WTC11 (cell line): ENCODE measurements at regions not wholly inside any gene's neighbourhood (a gene's known extent, or its start where the extent isn't known, plus 50 kb on each side); places are given as distances from the start of the nearest gene placed in this dataset.

Experiments
- ATAC-seq: fragments of 200-7000 bp; cut with Tn5 transposase; 2 replicates; pipeline ENCODE4 v1.10.0; 2021; ENCODE audit warnings: mild to moderate bottlenecking, moderate library complexity
- CTCF ChIA-PET: fragments of 300-600 bp; sonication (Branson Sonifier 250); formaldehyde crosslinking; loops from one replicate; lab custom pipeline; 2021; ENCODE audit warnings: antibody characterized with exemption; lab: Charles Lee
- POLR2A ChIA-PET: fragments of 350-600 bp; sonication (Branson Sonifier 250); formaldehyde crosslinking; loops from one replicate; lab custom pipeline; 2021; ENCODE audit warnings: antibody characterized with exemption; lab: Charles Lee
- DNase-seq: peaks from one replicate; pipeline ENCODE4 v3.0.0; 2021; ENCODE audit warnings: low spot score
- H3K27ac Mint-ChIP-seq: 2 replicates; pipeline ENCODE4 v1.8.0; 2021; ENCODE audit warnings: mixed read lengths
- H3K27me3 Mint-ChIP-seq: 2 replicates; pipeline ENCODE4 v1.8.0; 2021; ENCODE audit warnings: low read depth, mild to moderate bottlenecking, moderate library complexity, mixed read lengths
- H3K36me3 Mint-ChIP-seq: 2 replicates; pipeline ENCODE4 v1.8.0; 2021; ENCODE audit warnings: mixed read lengths
- H3K4me1 Mint-ChIP-seq: 2 replicates; pipeline ENCODE4 v1.8.0; 2022; ENCODE audit warnings: mixed read lengths
- H3K4me3 Mint-ChIP-seq: 2 replicates; pipeline ENCODE4 v1.8.0; 2021; ENCODE audit warnings: mild to moderate bottlenecking, moderate library complexity, mixed read lengths
- H3K9me3 Mint-ChIP-seq: 2 replicates; pipeline ENCODE4 v1.8.0; 2021; ENCODE audit warnings: mixed read lengths
- CBFB ChIP-seq: sonication (generic); formaldehyde crosslinking; IDR thresholded peaks from 2 replicates; pipeline ENCODE4 v1.8.1; 2022; ENCODE audit warnings: mild to moderate bottlenecking, low read depth, missing genetic modification reagents
- CREM ChIP-seq: sonication (generic); formaldehyde crosslinking; IDR thresholded peaks from 2 replicates; pipeline ENCODE4 v1.8.1; 2022; ENCODE audit warnings: mild to moderate bottlenecking, missing genetic modification reagents, moderate library complexity
- FOXJ3 ChIP-seq: sonication (generic); formaldehyde crosslinking; IDR thresholded peaks from 2 replicates; pipeline ENCODE4 v1.9.0; 2021; ENCODE audit warnings: missing genetic modification reagents, mild to moderate bottlenecking, borderline replicate concordance
- GTF2I ChIP-seq: fragments of 250-450 bp; sonication (Bioruptor Pico); conservative IDR thresholded peaks from 2 replicates; pipeline ENCODE4 v1.4.0; 2021; ENCODE audit warnings: mild to moderate bottlenecking
- HMGA2 ChIP-seq: fragments of 250-450 bp; sonication (Bioruptor Pico); IDR thresholded peaks from 2 replicates; pipeline ENCODE4 v1.4.0; 2021; ENCODE audit warnings: mild to moderate bottlenecking, moderate library complexity
- IRF1 ChIP-seq: sonication (generic); formaldehyde crosslinking; IDR thresholded peaks from 2 replicates; pipeline ENCODE4 v1.8.0; 2023; ENCODE audit warnings: missing genetic modification reagents
- IRF2 ChIP-seq: sonication (generic); formaldehyde crosslinking; IDR thresholded peaks from 2 replicates; pipeline ENCODE4 v1.8.0; 2022; ENCODE audit warnings: low read depth, missing genetic modification reagents, borderline replicate concordance
- KAT7 ChIP-seq: sonication (generic); formaldehyde crosslinking; IDR thresholded peaks from 2 replicates; pipeline ENCODE4 v1.8.1; 2023; ENCODE audit warnings: missing genetic modification reagents, mild to moderate bottlenecking, borderline replicate concordance
- PRDM15 ChIP-seq: sonication (generic); formaldehyde crosslinking; IDR thresholded peaks from 2 replicates; pipeline ENCODE4 v1.8.0; 2022; ENCODE audit warnings: missing genetic modification reagents
- PRRX2 ChIP-seq: fragments of 250-450 bp; sonication (Bioruptor Pico); IDR thresholded peaks from 2 replicates; pipeline ENCODE4 v1.8.0; 2021; ENCODE audit warnings: mild to moderate bottlenecking
- RORB ChIP-seq: fragments of 250-450 bp; sonication (Bioruptor Pico); IDR thresholded peaks from 2 replicates; pipeline ENCODE4 v1.9.0; 2021; ENCODE audit warnings: mild to moderate bottlenecking
- ZBTB21 ChIP-seq: sonication (generic); formaldehyde crosslinking; IDR thresholded peaks from 2 replicates; pipeline ENCODE4 v1.8.1; 2023; ENCODE audit warnings: mild to moderate bottlenecking, missing genetic modification reagents, borderline replicate concordance
- ZNF281 ChIP-seq: sonication (generic); formaldehyde crosslinking; IDR thresholded peaks from 2 replicates; pipeline ENCODE4 v1.8.0; 2023; ENCODE audit warnings: mild to moderate bottlenecking, missing genetic modification reagents
- ZNF317 ChIP-seq: sonication (generic); formaldehyde crosslinking; IDR thresholded peaks from 2 replicates; pipeline ENCODE4 v1.8.1; 2023; ENCODE audit warnings: low read depth, mild to moderate bottlenecking, moderate library complexity, missing genetic modification reagents, borderline replicate concordance
- ZNF396 ChIP-seq: fragments of 250-450 bp; sonication (Bioruptor Pico); IDR thresholded peaks from 2 replicates; pipeline ENCODE4 v1.8.0; 2021; ENCODE audit warnings: mild to moderate bottlenecking, moderate library complexity, borderline replicate concordance
- ZNF671 ChIP-seq: fragments of 250-450 bp; sonication (Bioruptor Pico); IDR thresholded peaks from 2 replicates; pipeline ENCODE4 v1.8.0; 2021; ENCODE audit warnings: mild to moderate bottlenecking
- TF ChIP-seq, protein P1 (sequence below): sonication (generic); formaldehyde crosslinking; IDR thresholded peaks from 2 replicates; pipeline ENCODE4 v1.8.0; 2022; ENCODE audit warnings: mild to moderate bottlenecking, missing genetic modification reagents
- TF ChIP-seq, protein P2 (sequence below): sonication (generic); formaldehyde crosslinking; IDR thresholded peaks from 2 replicates; pipeline ENCODE4 v1.8.1; 2022; ENCODE audit warnings: missing genetic modification reagents, borderline replicate concordance

DNA sequence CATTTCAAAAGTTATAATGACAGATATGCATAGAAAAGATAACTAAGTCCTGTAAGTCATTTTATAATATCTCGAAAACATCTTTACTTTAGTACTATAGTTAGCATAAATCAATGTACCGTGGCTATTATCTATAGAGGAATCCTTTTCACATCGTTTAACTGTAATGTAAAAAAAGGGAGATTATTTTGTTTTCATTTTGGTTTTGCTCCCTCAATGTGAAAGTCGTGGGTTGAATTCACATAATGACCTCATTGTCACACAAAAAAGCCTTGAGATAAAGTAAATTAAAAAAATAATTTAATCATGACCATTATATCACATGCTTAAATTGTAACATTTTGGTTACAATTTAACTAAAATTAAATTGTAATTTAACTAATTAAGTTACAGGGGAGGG, 560.5 kb upstream of the POT1 start:
- no peaks in the 10 kb centered on the region for H3K4me1 Mint-ChIP-seq
- no peaks in the 10 kb centered on the region; the same call in 1 of the 2 replicates for H3K27me3 Mint-ChIP-seq
- DNase-seq (no peak), ATAC-seq (no peak)
- POLR2A ChIA-PET: no interaction called here
- no peak overlapping the region for H3K4me3 Mint-ChIP-seq
- H3K36me3 Mint-ChIP-seq: no peaks in the 10 kb centered on the region
- CTCF ChIA-PET: no interaction called here
- TF ChIP-seq FOXJ3 (CRISPR knock-in tag): no peak
- no peak for TF ChIP-seq ZNF671 (CRISPR knock-in tag)
- TF ChIP-seq CREM (CRISPR knock-in tag): no peak
- TF ChIP-seq IRF2: no peak
- no peak for TF ChIP-seq KAT7 (CRISPR knock-in tag)
- no peak for TF ChIP-seq PRDM15 (CRISPR knock-in tag)
- no peak for TF ChIP-seq RORB (CRISPR knock-in tag)
- TF ChIP-seq ZNF396 (CRISPR knock-in tag): no peak
- TF ChIP-seq ZBTB21 (CRISPR knock-in tag): no peak
- no peak for TF ChIP-seq ZNF281 (CRISPR knock-in tag)
- TF ChIP-seq, protein P1, sequence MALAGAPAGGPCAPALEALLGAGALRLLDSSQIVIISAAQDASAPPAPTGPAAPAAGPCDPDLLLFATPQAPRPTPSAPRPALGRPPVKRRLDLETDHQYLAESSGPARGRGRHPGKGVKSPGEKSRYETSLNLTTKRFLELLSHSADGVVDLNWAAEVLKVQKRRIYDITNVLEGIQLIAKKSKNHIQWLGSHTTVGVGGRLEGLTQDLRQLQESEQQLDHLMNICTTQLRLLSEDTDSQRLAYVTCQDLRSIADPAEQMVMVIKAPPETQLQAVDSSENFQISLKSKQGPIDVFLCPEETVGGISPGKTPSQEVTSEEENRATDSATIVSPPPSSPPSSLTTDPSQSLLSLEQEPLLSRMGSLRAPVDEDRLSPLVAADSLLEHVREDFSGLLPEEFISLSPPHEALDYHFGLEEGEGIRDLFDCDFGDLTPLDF (CRISPR knock-in tag): no peak
- TF ChIP-seq IRF1: no peak
- H3K9me3 Mint-ChIP-seq: no peaks in the 10 kb centered on the region
- H3K27ac Mint-ChIP-seq: no peak overlapping the region

GRCh38 chr7:125485223-125485622, 555.6 kb upstream of the POT1 start:
- DNase-seq: no peak
- H3K4me1 Mint-ChIP-seq: peaks cover 3% of the 10 kb centered on the region; the same call in 1 of the 2 replicates
- no peak overlapping the region for H3K4me3 Mint-ChIP-seq
- TF ChIP-seq, protein P1 (CRISPR knock-in tag): no peak
- TF ChIP-seq GTF2I (no peak), PRRX2 (CRISPR knock-in tag) (no peak), HMGA2 (peak; percentile 61; the same call in 1 of the 2 replicates), CBFB (no peak), ZNF317 (no peak)
- TF ChIP-seq, protein P2, sequence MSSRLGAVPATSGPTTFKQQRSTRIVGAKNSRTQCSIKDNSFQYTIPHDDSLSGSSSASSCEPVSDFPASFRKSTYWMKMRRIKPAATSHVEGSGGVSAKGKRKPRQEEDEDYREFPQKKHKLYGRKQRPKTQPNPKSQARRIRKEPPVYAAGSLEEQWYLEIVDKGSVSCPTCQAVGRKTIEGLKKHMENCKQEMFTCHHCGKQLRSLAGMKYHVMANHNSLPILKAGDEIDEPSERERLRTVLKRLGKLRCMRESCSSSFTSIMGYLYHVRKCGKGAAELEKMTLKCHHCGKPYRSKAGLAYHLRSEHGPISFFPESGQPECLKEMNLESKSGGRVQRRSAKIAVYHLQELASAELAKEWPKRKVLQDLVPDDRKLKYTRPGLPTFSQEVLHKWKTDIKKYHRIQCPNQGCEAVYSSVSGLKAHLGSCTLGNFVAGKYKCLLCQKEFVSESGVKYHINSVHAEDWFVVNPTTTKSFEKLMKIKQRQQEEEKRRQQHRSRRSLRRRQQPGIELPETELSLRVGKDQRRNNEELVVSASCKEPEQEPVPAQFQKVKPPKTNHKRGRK (CRISPR knock-in tag): no peak
- no peaks in the 10 kb centered on the region for H3K27me3 Mint-ChIP-seq
- ATAC-seq: no peak
- CTCF ChIA-PET: no interaction called here
- no peaks in the 10 kb centered on the region for H3K36me3 Mint-ChIP-seq
- H3K27ac Mint-ChIP-seq: no peak overlapping the region
- POLR2A ChIA-PET: no interaction called here
- H3K9me3 Mint-ChIP-seq: no peaks in the 10 kb centered on the region
